ENCODE measurements at regions not wholly inside any gene's neighbourhood (a gene's known extent, or its start where the extent isn't known, plus 50 kb on each side); places are given as distances from the start of the nearest gene placed in this dataset.

DNA sequence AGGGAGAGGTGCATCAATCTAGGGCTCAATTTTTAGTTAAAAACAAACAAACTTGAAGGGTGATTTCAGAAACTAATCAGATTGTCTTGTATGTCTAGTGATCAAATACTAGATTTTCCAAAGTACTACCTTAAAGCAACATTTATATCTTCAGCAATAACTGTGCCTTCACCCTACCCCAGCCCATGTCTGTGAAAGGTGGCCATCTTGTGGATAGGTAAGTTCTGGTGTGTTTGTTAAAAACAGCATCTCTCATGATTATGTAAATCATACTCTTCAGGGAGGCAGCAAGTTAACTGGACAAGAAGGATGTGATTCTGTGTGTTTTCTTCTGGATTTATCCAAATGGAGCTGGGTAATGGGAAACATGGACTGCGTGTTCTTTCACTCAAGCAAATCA, 81.4 kb upstream of the ACSL1 start:
- Histone ChIP-seq H3K79me2 (ENCODE audit: insufficient read depth) (no peaks in the 10 kb centered on the region), H3K4me3 (ENCODE audit: low read depth in 2 of 2, low read length in 1 of 2) (no peak overlapping the region), H3K9ac (no peak overlapping the region), H3K36me3 (replicated peaks in 1 of 2; ENCODE audit: control insufficient read depth in 1 of 2, insufficient read depth in 2 of 2, low read length in 1 of 2) (no peaks in the 10 kb centered on the region), H3K9me2 (no peaks in the 10 kb centered on the region), H3K4me2 (no peak overlapping the region), H3F3A (replicated peaks; ENCODE audit: insufficient read depth) (no peaks in the 10 kb centered on the region), H4K20me1 (ENCODE audit: insufficient read depth) (no peaks in the 10 kb centered on the region), H3K27ac (ENCODE audit: low read depth in 2 of 2, low read length in 1 of 2) (no peak overlapping the region), H3K4me1 (ENCODE audit: control insufficient read depth in 1 of 2, insufficient read depth in 2 of 2, low read depth in 1 of 2, low read length in 1 of 2) (peaks cover 0 to 2% of the 10 kb centered on the region in 2 experiments; a peak in 1 of 4 replicates), H3K27me3 (ENCODE audit: insufficient read depth) (no peaks in the 10 kb centered on the region), H3K9me3 (no peaks in the 10 kb centered on the region), H2AFZ (ENCODE audit: low read depth) (no peak overlapping the region)
- POLR2A ChIA-PET, result no interaction called here
- CTCF ChIA-PET, result no interaction called here
- no peak for DNase-seq
- TF ChIP-seq RAD21 (IDR thresholded peaks at IDR 0.05; ENCODE audit: low read length) (peak; percentile 10; the same call in 1 of the 2 replicates), GABPA (IDR thresholded peaks at IDR 0.05; ENCODE audit: low read depth) (no peak)
- 75% methylated on average over 1 of the region's 1 CpG for WGBS (ENCODE audit: low lambda C conversion rate)

DNA sequence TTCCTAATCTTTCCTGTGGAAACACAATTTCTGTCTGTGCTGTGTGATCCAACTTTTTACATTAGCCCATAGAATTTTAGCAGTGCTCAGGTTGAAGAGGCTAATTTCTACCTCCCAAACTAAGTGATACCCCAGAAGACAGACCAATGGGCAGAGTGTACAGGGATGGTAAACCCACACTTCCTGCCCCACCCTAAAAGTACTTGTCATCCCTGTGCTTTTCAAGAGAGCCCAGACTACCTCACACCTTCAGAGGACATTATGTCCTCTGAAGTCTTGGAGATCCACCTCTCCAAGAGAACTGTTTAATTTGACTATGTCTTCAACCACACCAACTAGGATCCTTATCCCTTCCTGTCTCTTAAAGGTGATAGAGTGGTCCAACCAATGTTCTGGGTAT, 82.0 kb upstream of the ACSL1 start:
- TF ChIP-seq TCF12 (IDR thresholded peaks at IDR 0.05) (no peak), MXI1 (IDR thresholded peaks at IDR 0.05; ENCODE audit: low read depth, low read length) (no peak), MEF2A (IDR thresholded peaks at IDR 0.05; ENCODE audit: borderline replicate concordance, low read depth) (no peak), EP300 (IDR thresholded peaks at IDR 0.05; ENCODE audit: borderline replicate concordance in 1 of 2, low read depth in 1 of 2, low read length in 1 of 2) (no peak), FOXM1 (IDR thresholded peaks at IDR 0.05; ENCODE audit: low read depth) (no peak), YY1 (IDR thresholded peaks at IDR 0.05; ENCODE audit: low read depth) (no peak), TAF1 (IDR thresholded peaks at IDR 0.05; ENCODE audit: borderline replicate concordance, low read depth, low read length) (no peak), GATA2 (CRISPR knock-in tag; IDR thresholded peaks at IDR 0.05) (no peak), CHD2 (IDR thresholded peaks at IDR 0.05; ENCODE audit: low read length, partially characterized antibody) (no peak), POLR2AphosphoS5 (IDR thresholded peaks at IDR 0.05; ENCODE audit: low read depth, low read length) (no peak)
- TF ChIP-seq, protein P1, sequence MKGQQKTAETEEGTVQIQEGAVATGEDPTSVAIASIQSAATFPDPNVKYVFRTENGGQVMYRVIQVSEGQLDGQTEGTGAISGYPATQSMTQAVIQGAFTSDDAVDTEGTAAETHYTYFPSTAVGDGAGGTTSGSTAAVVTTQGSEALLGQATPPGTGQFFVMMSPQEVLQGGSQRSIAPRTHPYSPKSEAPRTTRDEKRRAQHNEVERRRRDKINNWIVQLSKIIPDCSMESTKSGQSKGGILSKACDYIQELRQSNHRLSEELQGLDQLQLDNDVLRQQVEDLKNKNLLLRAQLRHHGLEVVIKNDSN (IDR thresholded peaks at IDR 0.05; ENCODE audit: borderline replicate concordance, low read depth), result no peak
- TF ChIP-seq, protein P2, sequence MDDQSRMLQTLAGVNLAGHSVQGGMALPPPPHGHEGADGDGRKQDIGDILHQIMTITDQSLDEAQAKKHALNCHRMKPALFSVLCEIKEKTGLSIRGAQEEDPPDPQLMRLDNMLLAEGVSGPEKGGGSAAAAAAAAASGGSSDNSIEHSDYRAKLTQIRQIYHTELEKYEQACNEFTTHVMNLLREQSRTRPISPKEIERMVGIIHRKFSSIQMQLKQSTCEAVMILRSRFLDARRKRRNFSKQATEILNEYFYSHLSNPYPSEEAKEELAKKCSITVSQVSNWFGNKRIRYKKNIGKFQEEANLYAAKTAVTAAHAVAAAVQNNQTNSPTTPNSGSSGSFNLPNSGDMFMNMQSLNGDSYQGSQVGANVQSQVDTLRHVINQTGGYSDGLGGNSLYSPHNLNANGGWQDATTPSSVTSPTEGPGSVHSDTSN (IDR thresholded peaks at IDR 0.05), result no peak
- Histone ChIP-seq H3K36me3 (replicated peaks in 1 of 2; ENCODE audit: control insufficient read depth in 1 of 2, insufficient read depth in 2 of 2, low read length in 1 of 2) (no peaks in the 10 kb centered on the region), H3K27ac (ENCODE audit: low read depth in 2 of 2, low read length in 1 of 2) (no peak overlapping the region), H3K9ac (no peak overlapping the region), H3K4me2 (no peak overlapping the region), H3K27me3 (ENCODE audit: insufficient read depth) (no peaks in the 10 kb centered on the region), H3K4me1 (ENCODE audit: control insufficient read depth in 1 of 2, insufficient read depth in 2 of 2, low read depth in 1 of 2, low read length in 1 of 2) (peaks cover 0 to 2% of the 10 kb centered on the region in 2 experiments; a peak in 1 of 4 replicates), H3K9me3 (no peaks in the 10 kb centered on the region), H3K9me2 (no peaks in the 10 kb centered on the region), H2AFZ (ENCODE audit: low read depth) (no peak overlapping the region), H3F3A (replicated peaks; ENCODE audit: insufficient read depth) (no peaks in the 10 kb centered on the region), H3K4me3 (ENCODE audit: low read depth in 2 of 2, low read length in 1 of 2) (no peak overlapping the region), H3K79me2 (ENCODE audit: insufficient read depth) (no peaks in the 10 kb centered on the region), H4K20me1 (ENCODE audit: insufficient read depth) (no peaks in the 10 kb centered on the region)
- ChIA-PET CTCF (no interaction called here), POLR2A (no interaction called here)
- no peak for DNase-seq

Data from SK-N-SH (cell line).